Naive B cell (primary cell): ENCODE measurements at regions not wholly inside any gene's neighbourhood (a gene's known extent, or its start where the extent isn't known, plus 50 kb on each side); places are given as distances from the start of the nearest gene placed in this dataset.
"Not testable (repeated sequence)": the region's sequence is repeated elsewhere in the genome, so short reads cannot be mapped to it uniquely, and the experiment has no call there.

Experiments
- ATAC-seq, 2 donors: fragments of 150-1000 bp; cut with Tn5 transposase; 2 replicates each; pipeline ENCODE4 v1.10.0; 2021; ENCODE audit warnings: low read depth in 2 of 2, mild to moderate bottlenecking in 2 of 2, moderate library complexity in 2 of 2
- DNase-seq: peaks from one replicate; pipeline ENCODE4 v3.0.0; 2022
- H3K27ac Mint-ChIP-seq, 6 donors: one replicate each; pipeline ENCODE4 v1.8.0; 2020 to 2022; ENCODE audit warnings: mild to moderate bottlenecking in 6 of 6, mixed read lengths in 6 of 6, moderate library complexity in 5 of 6, inconsistent platforms in 2 of 6
- H3K27me3 Mint-ChIP-seq, 3 donors: one replicate each; pipeline ENCODE4 v1.8.0; 2021 to 2022; ENCODE audit warnings: mixed read lengths in 3 of 3, mild to moderate bottlenecking in 1 of 3
- H3K36me3 Mint-ChIP-seq, 2 donors: one replicate each; pipeline ENCODE4 v1.8.0; 2020 to 2022; ENCODE audit warnings: mixed read lengths in 2 of 2, inconsistent platforms in 1 of 2, mild to moderate bottlenecking in 1 of 2
- H3K4me1 Mint-ChIP-seq, 3 donors: one replicate each; pipeline ENCODE4 v1.8.0; 2020 to 2022; ENCODE audit warnings: mixed read lengths in 3 of 3, inconsistent platforms in 1 of 3, mild to moderate bottlenecking in 1 of 3, moderate library complexity in 1 of 3
- H3K4me3 Mint-ChIP-seq, 8 donors: one replicate each; pipeline ENCODE4 v1.8.0; 2020 to 2022; ENCODE audit warnings: mild to moderate bottlenecking in 8 of 8, mixed read lengths in 8 of 8, moderate library complexity in 8 of 8, inconsistent platforms in 2 of 8
- H3K9me3 Mint-ChIP-seq, 7 donors: one replicate each; pipeline ENCODE4 v1.8.0; 2020 to 2022; ENCODE audit warnings: mixed read lengths in 7 of 7, mild to moderate bottlenecking in 5 of 7, inconsistent platforms in 2 of 7, moderate library complexity in 1 of 7

DNA sequence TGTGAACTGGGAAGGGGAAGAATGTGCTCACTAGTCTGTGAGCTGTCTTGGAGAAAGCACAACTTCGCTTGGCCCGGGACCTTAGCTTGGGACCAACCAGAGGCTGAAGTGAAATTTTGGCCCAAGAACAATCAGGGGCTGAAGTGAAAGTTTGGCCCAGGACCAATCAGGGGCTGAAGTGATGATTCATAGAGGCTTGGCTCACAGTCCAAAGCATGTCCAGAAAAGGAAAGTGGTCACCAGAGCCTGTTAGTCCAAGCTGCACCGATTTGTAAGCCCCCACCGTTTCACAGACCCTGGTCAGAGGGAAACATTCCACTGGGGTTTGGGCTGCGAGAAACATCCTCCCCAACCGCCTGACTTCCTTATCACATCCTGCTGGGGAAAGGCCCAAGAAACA is 763.3 kb downstream of the SPATA31A7 start:
- not testable (repeated sequence) for H3K36me3 Mint-ChIP-seq, H3K27me3 Mint-ChIP-seq, H3K27ac Mint-ChIP-seq, ATAC-seq, H3K4me3 Mint-ChIP-seq, H3K9me3 Mint-ChIP-seq, DNase-seq, H3K4me1 Mint-ChIP-seq

DNA sequence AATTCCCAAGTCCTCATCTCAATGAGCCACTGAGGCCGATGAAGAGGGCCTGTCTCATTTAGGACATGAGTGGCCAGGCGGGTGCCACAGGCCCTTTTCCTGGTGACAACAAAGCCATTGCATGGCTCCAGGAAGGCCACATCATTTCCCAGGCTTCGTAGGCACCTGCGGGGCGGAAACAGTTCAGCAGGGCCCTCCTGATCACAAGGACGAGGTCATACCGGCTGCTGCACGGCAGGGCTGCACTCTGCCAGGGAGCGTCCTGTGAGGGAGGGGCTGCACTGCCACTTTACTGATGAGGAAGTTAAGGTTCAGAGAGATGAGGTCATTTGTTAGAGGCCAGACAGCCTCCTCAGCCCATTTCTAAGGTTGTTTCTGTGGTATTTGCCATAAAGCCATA is 781.8 kb downstream of the SPATA31A7 start:
- H3K27me3 Mint-ChIP-seq, H3K4me1 Mint-ChIP-seq, H3K36me3 Mint-ChIP-seq, ATAC-seq, H3K4me3 Mint-ChIP-seq, H3K27ac Mint-ChIP-seq, H3K9me3 Mint-ChIP-seq, DNase-seq: not testable (repeated sequence)

GRCh38 chr9:61974501-61974900 is 784.7 kb downstream of the SPATA31A7 start:
- DNase-seq, H3K9me3 Mint-ChIP-seq, H3K4me1 Mint-ChIP-seq, H3K27me3 Mint-ChIP-seq, H3K36me3 Mint-ChIP-seq, H3K4me3 Mint-ChIP-seq, ATAC-seq, H3K27ac Mint-ChIP-seq: not testable (repeated sequence)

- not testable (repeated sequence) for H3K27me3 Mint-ChIP-seq, H3K4me1 Mint-ChIP-seq, H3K4me3 Mint-ChIP-seq, H3K36me3 Mint-ChIP-seq, ATAC-seq, H3K9me3 Mint-ChIP-seq, H3K27ac Mint-ChIP-seq, DNase-seq
Measured at GRCh38 chr9:61976318-61976717, 786.5 kb downstream of the SPATA31A7 start.

DNA sequence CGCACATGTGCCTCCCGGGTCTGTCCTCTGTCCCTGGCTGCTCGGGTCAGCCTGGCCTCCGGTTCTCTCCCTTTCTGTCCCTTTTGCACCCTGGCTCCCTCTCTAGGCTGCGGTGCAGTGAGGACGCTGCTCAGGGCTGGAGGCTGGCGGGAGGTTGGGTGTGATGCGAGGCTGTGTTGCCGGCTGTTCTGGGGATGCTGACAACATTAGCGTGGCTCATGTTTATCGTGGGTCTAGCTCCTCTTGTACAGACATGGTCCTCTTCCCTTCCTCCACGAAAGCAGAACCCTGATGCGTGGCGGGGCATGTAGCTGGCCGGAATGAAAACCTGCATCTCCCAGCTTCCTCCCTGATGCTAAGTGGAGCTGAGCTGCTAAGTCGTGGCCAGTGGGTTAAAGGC is 792.9 kb downstream of the SPATA31A7 start:
- H3K27me3 Mint-ChIP-seq, ATAC-seq, H3K9me3 Mint-ChIP-seq, H3K4me1 Mint-ChIP-seq, DNase-seq, H3K27ac Mint-ChIP-seq, H3K4me3 Mint-ChIP-seq, H3K36me3 Mint-ChIP-seq: not testable (repeated sequence)

GRCh38 chr9:61983441-61983840 is 793.6 kb downstream of the SPATA31A7 start:
- H3K9me3 Mint-ChIP-seq, H3K4me3 Mint-ChIP-seq, ATAC-seq: not testable (repeated sequence)

DNA sequence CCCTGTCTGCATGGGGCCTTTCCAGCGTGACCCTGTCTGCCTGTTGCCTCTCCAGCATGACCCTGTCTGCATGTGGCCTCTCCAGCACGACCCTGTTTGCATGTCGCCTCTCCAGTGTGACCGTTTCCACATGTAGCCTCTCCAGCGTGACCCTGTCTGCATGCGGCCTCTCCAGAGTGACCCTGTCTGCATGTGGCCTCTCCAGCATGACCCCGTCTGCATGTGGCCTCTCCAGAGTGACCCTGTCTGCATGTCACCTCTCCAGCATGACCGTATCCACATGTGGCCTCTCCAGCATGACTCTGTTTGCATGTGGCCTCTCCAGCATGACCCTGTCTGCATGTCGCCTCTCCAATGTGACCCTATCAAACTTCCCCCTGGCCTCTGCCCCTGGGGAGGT is 794.1 kb downstream of the SPATA31A7 start:
- not testable (repeated sequence) for H3K27ac Mint-ChIP-seq, H3K27me3 Mint-ChIP-seq, H3K36me3 Mint-ChIP-seq, H3K9me3 Mint-ChIP-seq, H3K4me1 Mint-ChIP-seq, DNase-seq, ATAC-seq
- peak overlapping the region in 1 of 8 donors; percentile 61 for H3K4me3 Mint-ChIP-seq

More at GRCh38 chr9:61983441-61983840, 793.6 kb downstream of the SPATA31A7 start:
- H3K27me3 Mint-ChIP-seq, H3K4me1 Mint-ChIP-seq, DNase-seq, H3K27ac Mint-ChIP-seq, H3K36me3 Mint-ChIP-seq: not testable (repeated sequence)

DNA sequence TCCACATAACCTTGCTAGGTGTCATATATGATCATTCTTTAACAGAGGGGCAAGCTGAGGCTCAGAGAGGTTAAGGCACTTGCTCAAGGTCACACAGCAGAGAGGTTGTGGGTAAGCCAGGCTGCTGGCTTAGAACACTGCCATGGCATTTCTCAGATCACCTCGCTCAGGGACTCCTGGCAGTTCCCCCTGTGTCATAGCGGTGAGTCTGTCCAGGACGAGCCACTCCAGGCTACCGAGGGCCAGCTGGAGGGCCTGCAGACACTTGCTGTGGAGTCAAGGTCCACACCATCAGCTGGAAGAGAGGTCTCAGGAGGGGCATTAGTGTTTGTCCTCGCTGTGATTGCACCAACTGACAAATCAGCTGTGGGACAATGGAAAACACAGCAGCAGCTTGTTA is 794.7 kb downstream of the SPATA31A7 start:
- H3K27ac Mint-ChIP-seq, H3K36me3 Mint-ChIP-seq, H3K4me1 Mint-ChIP-seq, H3K4me3 Mint-ChIP-seq, DNase-seq, ATAC-seq, H3K9me3 Mint-ChIP-seq, H3K27me3 Mint-ChIP-seq: not testable (repeated sequence)

DNA sequence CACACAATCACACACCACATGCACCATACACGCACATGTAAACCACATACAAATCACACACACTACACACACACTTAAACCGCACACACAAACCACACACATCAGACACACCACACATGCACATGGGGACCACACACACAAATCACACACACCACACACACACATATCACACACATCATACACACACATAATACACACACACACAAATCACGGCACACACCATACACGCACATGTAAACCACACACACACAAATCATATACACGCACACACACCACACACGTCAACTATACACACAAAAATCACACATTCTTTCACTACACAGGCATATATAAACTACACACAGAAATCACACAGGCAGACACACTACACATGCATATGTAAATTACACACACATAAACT is 802.3 kb downstream of the SPATA31A7 start:
- H3K4me1 Mint-ChIP-seq, H3K27ac Mint-ChIP-seq, H3K27me3 Mint-ChIP-seq, ATAC-seq, H3K36me3 Mint-ChIP-seq, H3K4me3 Mint-ChIP-seq, DNase-seq: not testable (repeated sequence)
- H3K9me3 Mint-ChIP-seq: peaks cover 2 to 13% (median 6%) of the 10 kb centered on the region in 7 donors

GRCh38 chr9:62032441-62032840 is 842.6 kb downstream of the SPATA31A7 start:
- not testable (repeated sequence) for H3K4me3 Mint-ChIP-seq, H3K27ac Mint-ChIP-seq, H3K36me3 Mint-ChIP-seq, H3K27me3 Mint-ChIP-seq, H3K9me3 Mint-ChIP-seq, DNase-seq, H3K4me1 Mint-ChIP-seq, ATAC-seq

GRCh38 chr9:62038260-62038659 is 848.4 kb downstream of the SPATA31A7 start:
- H3K27ac Mint-ChIP-seq, ATAC-seq, H3K4me3 Mint-ChIP-seq, H3K27me3 Mint-ChIP-seq, H3K4me1 Mint-ChIP-seq, DNase-seq, H3K9me3 Mint-ChIP-seq, H3K36me3 Mint-ChIP-seq: not testable (repeated sequence)

- DNase-seq, H3K27ac Mint-ChIP-seq, H3K4me1 Mint-ChIP-seq, H3K4me3 Mint-ChIP-seq, ATAC-seq, H3K27me3 Mint-ChIP-seq, H3K36me3 Mint-ChIP-seq, H3K9me3 Mint-ChIP-seq: not testable (repeated sequence)
Measured at GRCh38 chr9:62058155-62058554, 868.3 kb downstream of the SPATA31A7 start.

- not testable (repeated sequence) for H3K27ac Mint-ChIP-seq, H3K36me3 Mint-ChIP-seq, H3K4me3 Mint-ChIP-seq, H3K27me3 Mint-ChIP-seq, H3K9me3 Mint-ChIP-seq, DNase-seq, ATAC-seq, H3K4me1 Mint-ChIP-seq
Measured at GRCh38 chr9:62071043-62071442, 881.2 kb downstream of the SPATA31A7 start.

DNA sequence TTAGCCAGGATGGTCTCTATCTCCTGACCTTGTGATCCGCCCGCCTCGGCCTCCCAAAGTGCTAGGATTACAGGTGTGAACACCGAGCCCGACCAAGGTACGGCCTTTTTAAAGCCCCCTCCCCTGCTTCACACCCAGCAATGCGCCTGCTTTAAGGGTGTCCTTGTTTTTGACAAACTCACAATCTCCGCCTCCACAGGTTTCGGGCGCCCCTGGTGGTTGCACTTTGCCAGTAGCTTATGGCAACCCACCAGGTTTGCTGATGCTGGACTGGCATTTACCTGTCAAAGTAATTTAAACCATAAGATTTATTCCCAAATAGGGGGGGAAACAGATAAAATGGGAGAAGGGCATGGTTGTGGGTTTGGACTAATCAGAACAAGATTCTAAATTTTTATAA is 883.6 kb downstream of the SPATA31A7 start:
- not testable (repeated sequence) for H3K36me3 Mint-ChIP-seq, H3K4me1 Mint-ChIP-seq, H3K9me3 Mint-ChIP-seq, ATAC-seq, DNase-seq, H3K27me3 Mint-ChIP-seq, H3K4me3 Mint-ChIP-seq, H3K27ac Mint-ChIP-seq

- ATAC-seq, H3K4me3 Mint-ChIP-seq, H3K27me3 Mint-ChIP-seq, DNase-seq, H3K36me3 Mint-ChIP-seq, H3K27ac Mint-ChIP-seq, H3K4me1 Mint-ChIP-seq, H3K9me3 Mint-ChIP-seq: not testable (repeated sequence)
Measured at GRCh38 chr9:62084245-62084644, 894.4 kb downstream of the SPATA31A7 start.
